Uterus (tissue), 3 donors: ENCODE measurements at regions not wholly inside any gene's neighbourhood (a gene's known extent, or its start where the extent isn't known, plus 50 kb on each side); places are given as distances from the start of the nearest gene placed in this dataset.

Experiments
- DNase-seq, 2 donors: peaks; one replicate each; pipeline ENCODE4 v3.0.0-alpha.2; 2019 to 2020
- H3K27ac ChIP-seq, 2 donors: fragments of 200-600 bp; sonication (generic); 1 replicate in 1 of 2; 2 replicates in 1 of 2; pipeline ENCODE4 v1.5.1; 2016 to 2018
- H3K27me3 ChIP-seq, 2 donors: fragments of 200-600 bp; sonication (generic); one replicate each; pipeline ENCODE4 v1.5.1; 2018 to 2019; ENCODE audit warnings: control low read depth in 1 of 2
- H3K36me3 ChIP-seq, 2 donors: fragments of 200-600 bp; sonication (generic); one replicate each; pipeline ENCODE4 v1.5.1; 2019; ENCODE audit warnings: control low read depth in 1 of 2
- H3K4me1 ChIP-seq, 2 donors: fragments of 200-600 bp; sonication (generic); one replicate each; pipeline ENCODE4 v1.5.1; 2018 to 2019; ENCODE audit warnings: control low read depth in 1 of 2
- H3K4me3 ChIP-seq, 2 donors: fragments of 200-600 bp; sonication (generic); 1 replicate in 1 of 2; 2 replicates in 1 of 2; pipeline ENCODE4 v1.5.1; 2018 to 2019; ENCODE audit warnings: mild to moderate bottlenecking in 1 of 2
- H3K9me3 ChIP-seq, 2 donors: fragments of 200-600 bp; sonication (generic); one replicate each; pipeline ENCODE4 v1.5.1; 2019; ENCODE audit warnings: control low read depth in 1 of 2
- CTCF ChIP-seq, 4 experiments: fragments of 200-600 bp in 2 of 4; fragments of 450-650 bp in 2 of 4; sonication (generic) in 2 of 4; IDR thresholded peaks; one replicate each; pipeline ENCODE4 v1.5.1; 2016 to 2019; ENCODE audit warnings: antibody characterized with exemption in 4 of 4, mild to moderate bottlenecking in 2 of 4, moderate library complexity in 1 of 4
- POLR2A ChIP-seq, 2 donors: fragments of 450-650 bp; IDR thresholded peaks; one replicate each; pipeline ENCODE4 v1.6.1; 2016; ENCODE audit warnings: antibody characterized with exemption in 2 of 2, mild to moderate bottlenecking in 1 of 2, moderate library complexity in 1 of 2
- intact Hi-C: fragments of 100-400 bp; cut with DNase I; formaldehyde crosslinking; loops from one replicate; pipeline ENCODE4 v1.15.1; 2023; ENCODE audit warnings: low total_unique reads
- donor health status: DM: yes; HTN: yes; CAD: no.

- intact Hi-C loops = no loop called here
- H3K36me3 ChIP-seq = no peaks in the 10 kb centered on the region
- H3K9me3 ChIP-seq = no peaks in the 10 kb centered on the region
- TF ChIP-seq CTCF (IDR thresholded peaks at IDR 0.05) = no peak
- no peak for TF ChIP-seq POLR2A (IDR thresholded peaks at IDR 0.05)
- H3K4me3 ChIP-seq = no peak overlapping the region
- H3K27me3 ChIP-seq = no peaks in the 10 kb centered on the region
- H3K27ac ChIP-seq = peak overlapping the region; percentile 55 to 60
- H3K4me1 ChIP-seq = no peaks in the 10 kb centered on the region
- peak; percentile 80 to 83 for DNase-seq
Observed at GRCh38 chr10:78931321-78932053, 137.3 kb upstream of the ZMIZ1 start.

- Histone ChIP-seq H3K27ac (peak overlapping the region; percentile 55 to 60), H3K9me3 (no peaks in the 10 kb centered on the region), H3K4me1 (no peaks in the 10 kb centered on the region), H3K36me3 (no peaks in the 10 kb centered on the region), H3K27me3 (no peaks in the 10 kb centered on the region), H3K4me3 (no peak overlapping the region)
- no peak for DNase-seq
- TF ChIP-seq POLR2A (IDR thresholded peaks at IDR 0.05) = no peak
- intact Hi-C loops = no loop called here
Observed at GRCh38 chr10:78932054-78932386, 136.7 kb upstream of the ZMIZ1 start.

- no peak overlapping the region for H3K4me3 ChIP-seq
- H3K27me3 ChIP-seq = no peaks in the 10 kb centered on the region
- TF ChIP-seq POLR2A (IDR thresholded peaks at IDR 0.05) (no peak), CTCF (IDR thresholded peaks at IDR 0.05) (no peak)
- no peak for DNase-seq
- H3K4me1 ChIP-seq = no peaks in the 10 kb centered on the region
- H3K27ac ChIP-seq = peak overlapping the region in 1 of 2 donors; percentile 60
- intact Hi-C loops = no loop called here
- no peaks in the 10 kb centered on the region for H3K36me3 ChIP-seq
- no peaks in the 10 kb centered on the region for H3K9me3 ChIP-seq
Observed at GRCh38 chr10:78932861-78933260, 135.9 kb upstream of the ZMIZ1 start.

GRCh38 chr10:78933828-78934531, 134.8 kb upstream of the ZMIZ1 start:
- intact Hi-C loops = no loop called here
- Histone ChIP-seq H3K4me3 (no peak overlapping the region), H3K27me3 (no peaks in the 10 kb centered on the region), H3K36me3 (no peaks in the 10 kb centered on the region), H3K27ac (no peak overlapping the region), H3K9me3 (no peaks in the 10 kb centered on the region), H3K4me1 (no peaks in the 10 kb centered on the region)
- TF ChIP-seq CTCF (IDR thresholded peaks at IDR 0.05) (no peak), POLR2A (IDR thresholded peaks at IDR 0.05) (no peak)
- no peak for DNase-seq

GRCh38 chr10:78934532-78934898, 134.3 kb upstream of the ZMIZ1 start:
- Histone ChIP-seq H3K4me1 (no peaks in the 10 kb centered on the region), H3K36me3 (no peaks in the 10 kb centered on the region), H3K9me3 (no peaks in the 10 kb centered on the region), H3K27ac (no peak overlapping the region), H3K4me3 (no peak overlapping the region), H3K27me3 (no peaks in the 10 kb centered on the region)
- intact Hi-C loops = no loop called here
- DNase-seq = no peak
- no peak for TF ChIP-seq POLR2A (IDR thresholded peaks at IDR 0.05)
- no peak for TF ChIP-seq CTCF (IDR thresholded peaks at IDR 0.05)
